GM12878 (cell line): ENCODE measurements at regions not wholly inside any gene's neighbourhood (a gene's known extent, or its start where the extent isn't known, plus 50 kb on each side); places are given as distances from the start of the nearest gene placed in this dataset.

Source experiments
- ATAC-seq: fragments of 200-7000 bp; cut with Tn5 transposase; 3 replicates; pipeline ENCODE4 v1.9.1; 2020; ENCODE audit warnings: mild to moderate bottlenecking, moderate library complexity
- BruUV-seq: library from RNA; stranded (reverse); fragments of 400-500 nt; replicated peaks from 2 replicates; lab custom pipeline; 2021; lab: Mats Ljungman, UMichigan
- CTCF ChIA-PET: fragments of 300-600 bp; sonication (Branson Sonifier 250); formaldehyde crosslinking; extraction: SDS; loops from one replicate; lab custom pipeline; 2021; ENCODE audit warnings: inconsistent platforms; lab: Yijun Ruan, JAX
- POLR2A ChIA-PET: fragments of 350-600 bp; formaldehyde crosslinking; extraction: SDS; loops from one replicate; lab custom pipeline; 2021; ENCODE audit warnings: inconsistent platforms; lab: Charles Lee
- RAD21 ChIA-PET: fragments of 300-600 bp; sonication (Branson Sonifier 250); formaldehyde crosslinking; loops from one replicate; lab custom pipeline; 2023; ENCODE audit warnings: antibody characterized with exemption; ENCODE audit not compliant: unreplicated experiment; lab: Charles Lee
- SMC1A ChIA-PET: fragments of 300-600 bp; sonication (Branson Sonifier 250); formaldehyde crosslinking; loops from one replicate; lab custom pipeline; 2023; ENCODE audit not compliant: unreplicated experiment, uncharacterized antibody; lab: Charles Lee
- DNase-seq: peaks from one replicate; pipeline ENCODE4 v3.0.0-alpha.2; 2011; ENCODE audit warnings: low read depth, low spot score
- FAIRE-seq: peaks from 3 replicates; lab custom pipeline; 2011; peaks lifted over from hg19 to GRCh38; lab: Jason Lieb, UNC
- H2AFZ ChIP-seq: 2 replicates; pipeline ENCODE4 v1.6.0; 2011; ENCODE audit warnings: low read depth, low read length, control low read depth; ENCODE audit not compliant: control insufficient read depth
- H3K27ac ChIP-seq: 2 replicates; pipeline ENCODE4 v1.5.1; 2011; ENCODE audit warnings: control low read depth; ENCODE audit not compliant: control insufficient read depth, insufficient read depth
- H3K27me3 ChIP-seq, 2 experiments: replicated peaks in 1 of 2; 2 replicates each; pipeline versions ENCODE4 v1.6.0 to v1.6.1; 2011; ENCODE audit warnings: low read length in 1 of 2; ENCODE audit not compliant: control insufficient read depth in 2 of 2, insufficient read depth in 2 of 2
- H3K36me3 ChIP-seq, 2 experiments: 2 replicates each; pipeline ENCODE4 v1.5.1; 2011; ENCODE audit warnings: low read length in 1 of 2; ENCODE audit not compliant: control insufficient read depth in 2 of 2, insufficient read depth in 2 of 2
- H3K4me1 ChIP-seq: 2 replicates; pipeline ENCODE4 v1.6.1; 2011; ENCODE audit warnings: mild to moderate bottlenecking, low read length, moderate library complexity, mixed read lengths; ENCODE audit not compliant: control insufficient read depth, insufficient read depth
- H3K4me2 ChIP-seq: 2 replicates; pipeline ENCODE4 v1.6.0; 2011; ENCODE audit warnings: control low read depth; ENCODE audit not compliant: control insufficient read depth, insufficient read depth
- H3K4me3 ChIP-seq: fragments of 200-600 bp; sonication (generic); 2 replicates; pipeline ENCODE4 v1.5.1; 2016
- H3K79me2 ChIP-seq: 2 replicates; pipeline ENCODE4 v1.6.0; 2011; ENCODE audit warnings: low read length; ENCODE audit not compliant: control insufficient read depth, insufficient read depth
- H3K9ac ChIP-seq: 2 replicates; pipeline ENCODE4 v1.8.0; 2011; ENCODE audit warnings: low read length, control low read depth, mixed read lengths; ENCODE audit not compliant: control insufficient read depth, insufficient read depth
- H3K9me3 ChIP-seq: replicated peaks from 3 replicates; pipeline ENCODE4 v1.5.1; 2011; ENCODE audit warnings: mild to moderate bottlenecking, low read length; ENCODE audit not compliant: control insufficient read depth, insufficient read depth
- H4K20me1 ChIP-seq: 2 replicates; pipeline ENCODE4 v1.6.0; 2011; ENCODE audit not compliant: control insufficient read depth, insufficient read depth
- CBX5 ChIP-seq: sonication (generic); IDR thresholded peaks from 2 replicates; pipeline ENCODE4 v1.6.1; 2016; ENCODE audit warnings: low read depth, moderate library complexity, mild to moderate bottlenecking, inconsistent platforms
- EGR1 ChIP-seq, 2 experiments: IDR thresholded peaks; 1 replicate in 1 of 2; 2 replicates in 1 of 2; pipeline ENCODE4 v1.6.1; 2011 to 2012; ENCODE audit warnings: low read depth in 2 of 2, low read length in 2 of 2, borderline replicate concordance in 1 of 2, mild to moderate bottlenecking in 1 of 2, moderate library complexity in 1 of 2
- HDGF ChIP-seq: fragments of 450-650 bp; IDR thresholded peaks from 2 replicates; pipeline ENCODE4 v1.6.1; 2016; ENCODE audit warnings: antibody characterized with exemption
- JUNB ChIP-seq: IDR thresholded peaks from 2 replicates; pipeline ENCODE4 v1.6.1; 2016; ENCODE audit warnings: antibody characterized with exemption, mild to moderate bottlenecking
- KAT2A ChIP-seq: conservative IDR thresholded peaks from 2 replicates; pipeline ENCODE4 v1.6.1; 2011; ENCODE audit warnings: low read depth, low read length; ENCODE audit not compliant: control insufficient read depth
- NRF1 ChIP-seq: conservative IDR thresholded peaks from 2 replicates; pipeline ENCODE4 v1.6.1; 2011; ENCODE audit warnings: mild to moderate bottlenecking, low read depth, low read length, improper control_type of control experiment
- PAX5 ChIP-seq: IDR thresholded peaks from 2 replicates; pipeline ENCODE4 v1.6.1; 2011; ENCODE audit warnings: low read depth, low read length, borderline replicate concordance
- PAX8 ChIP-seq: fragments of 450-650 bp; IDR thresholded peaks from 2 replicates; pipeline ENCODE4 v1.6.1; 2017; ENCODE audit warnings: mild to moderate bottlenecking, moderate library complexity
- RUNX3 ChIP-seq: IDR thresholded peaks from 2 replicates; pipeline ENCODE4 v1.6.1; 2012; ENCODE audit warnings: low read length, inconsistent platforms
- TARDBP ChIP-seq: IDR thresholded peaks from 2 replicates; pipeline ENCODE4 v1.6.1; 2016; ENCODE audit warnings: borderline replicate concordance
- ZNF274 ChIP-seq: IDR thresholded peaks from one replicate; pipeline ENCODE4 v1.8.0; 2011; ENCODE audit not compliant: insufficient read length, insufficient read depth
- ZNF622 ChIP-seq: fragments of 450-650 bp; IDR thresholded peaks from 2 replicates; pipeline ENCODE4 v1.6.1; 2017; ENCODE audit warnings: mild to moderate bottlenecking, inconsistent platforms
- WGBS: methylation state at CpG from one replicate; pipeline ENCODE4 v1.1.6; 2016; ENCODE audit warnings: low lambda C conversion rate; ENCODE audit not compliant: insufficient replicate concordance, insufficient coverage; ENCODE audit errors: missing lambda C conversion rate; 5-methylcytosine and 5-hydroxymethylcytosine counted together
- in situ Hi-C: fragments of 300-500 bp; cut with MboI; formaldehyde crosslinking; loops from 9 replicates; pipeline ENCODE4 v1.14.3; 2018; ENCODE audit warnings: mixed read lengths
- intact Hi-C: fragments of 100-400 bp; cut with micrococcal nuclease; formaldehyde crosslinking; loops from one replicate; pipeline ENCODE4 v1.14.2; 2022; ENCODE audit not compliant: unreplicated experiment
- TF ChIP-seq, protein P1 (sequence below): IDR thresholded peaks from 2 replicates; pipeline ENCODE4 v1.6.1; 2012; ENCODE audit warnings: low read length, inconsistent platforms
- TF ChIP-seq, protein P2 (sequence below): fragments of 450-650 bp; formaldehyde crosslinking; IDR thresholded peaks from 2 replicates; pipeline ENCODE4 v1.4.0; 2022; ENCODE audit warnings: mild to moderate bottlenecking, moderate library complexity
- TF ChIP-seq, protein P3 (sequence below): fragments of 450-650 bp; conservative IDR thresholded peaks from 2 replicates; pipeline ENCODE4 v1.6.1; 2017; ENCODE audit warnings: mild to moderate bottlenecking, moderate library complexity
- TF ChIP-seq, protein P4 (sequence below): fragments of 450-650 bp; IDR thresholded peaks from 2 replicates; pipeline ENCODE4 v1.6.1; 2016; ENCODE audit warnings: mild to moderate bottlenecking
- TF ChIP-seq, protein P5 (sequence below): fragments of 450-650 bp; IDR thresholded peaks from 2 replicates; pipeline ENCODE4 v1.6.1; 2016; ENCODE audit warnings: mild to moderate bottlenecking

DNA sequence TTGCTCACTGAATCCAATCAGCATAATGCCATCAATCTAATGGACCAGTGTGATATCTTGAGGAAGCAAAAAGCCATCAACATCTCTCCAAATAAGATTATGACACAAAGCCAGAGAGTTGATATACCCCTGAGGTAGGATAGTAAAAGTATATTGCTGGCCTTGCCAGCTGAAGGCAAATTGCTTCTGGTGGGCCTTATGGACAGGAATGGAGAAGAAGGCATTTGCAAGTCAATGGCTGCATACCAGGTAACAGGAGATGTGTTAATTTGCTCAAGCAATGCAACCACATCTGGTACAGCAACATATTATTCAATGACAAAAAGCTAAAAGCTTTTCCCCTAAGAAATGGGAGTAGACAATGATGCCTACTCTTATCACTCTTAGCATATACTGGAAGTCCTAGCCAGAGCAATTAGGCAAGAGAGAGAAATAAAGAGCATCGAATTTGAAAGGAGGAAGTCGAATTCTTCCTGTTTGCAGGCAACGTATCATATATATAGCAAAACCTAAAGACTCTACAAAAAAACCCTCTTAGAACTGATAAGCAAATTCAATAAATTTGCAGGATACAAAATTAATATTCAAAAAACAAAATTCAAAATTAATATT lies 216.1 kb upstream of the RASA1 start:
- FAIRE-seq (no peak), ATAC-seq (no peak), DNase-seq (no peak)
- ChIA-PET RAD21 (no interaction called here), POLR2A (no interaction called here), CTCF (no interaction called here), SMC1A (no interaction called here)
- Histone ChIP-seq H3K4me1 (no peaks in the 10 kb centered on the region), H3K4me2 (no peak overlapping the region), H3K4me3 (no peak overlapping the region), H4K20me1 (no peaks in the 10 kb centered on the region), H3K36me3 (no peaks in the 10 kb centered on the region), H3K79me2 (no peaks in the 10 kb centered on the region), H3K9ac (no peak overlapping the region), H3K27ac (no peak overlapping the region), H3K9me3 (no peaks in the 10 kb centered on the region; the same call in 2 of the 3 replicates), H2AFZ (no peak overlapping the region), H3K27me3 (no peaks in the 10 kb centered on the region)
- WGBS = 13% methylated on average over 3 of the region's 3 CpGs
- no TSS peak for BruUV-seq
- in situ Hi-C loops (no loop called here), intact Hi-C loops (no loop called here)
- no peak for TF ChIP-seq KAT2A
- no peak for TF ChIP-seq NRF1
- TF ChIP-seq, protein P1, sequence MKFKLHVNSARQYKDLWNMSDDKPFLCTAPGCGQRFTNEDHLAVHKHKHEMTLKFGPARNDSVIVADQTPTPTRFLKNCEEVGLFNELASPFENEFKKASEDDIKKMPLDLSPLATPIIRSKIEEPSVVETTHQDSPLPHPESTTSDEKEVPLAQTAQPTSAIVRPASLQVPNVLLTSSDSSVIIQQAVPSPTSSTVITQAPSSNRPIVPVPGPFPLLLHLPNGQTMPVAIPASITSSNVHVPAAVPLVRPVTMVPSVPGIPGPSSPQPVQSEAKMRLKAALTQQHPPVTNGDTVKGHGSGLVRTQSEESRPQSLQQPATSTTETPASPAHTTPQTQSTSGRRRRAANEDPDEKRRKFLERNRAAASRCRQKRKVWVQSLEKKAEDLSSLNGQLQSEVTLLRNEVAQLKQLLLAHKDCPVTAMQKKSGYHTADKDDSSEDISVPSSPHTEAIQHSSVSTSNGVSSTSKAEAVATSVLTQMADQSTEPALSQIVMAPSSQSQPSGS = no peak
- TF ChIP-seq, protein P2, sequence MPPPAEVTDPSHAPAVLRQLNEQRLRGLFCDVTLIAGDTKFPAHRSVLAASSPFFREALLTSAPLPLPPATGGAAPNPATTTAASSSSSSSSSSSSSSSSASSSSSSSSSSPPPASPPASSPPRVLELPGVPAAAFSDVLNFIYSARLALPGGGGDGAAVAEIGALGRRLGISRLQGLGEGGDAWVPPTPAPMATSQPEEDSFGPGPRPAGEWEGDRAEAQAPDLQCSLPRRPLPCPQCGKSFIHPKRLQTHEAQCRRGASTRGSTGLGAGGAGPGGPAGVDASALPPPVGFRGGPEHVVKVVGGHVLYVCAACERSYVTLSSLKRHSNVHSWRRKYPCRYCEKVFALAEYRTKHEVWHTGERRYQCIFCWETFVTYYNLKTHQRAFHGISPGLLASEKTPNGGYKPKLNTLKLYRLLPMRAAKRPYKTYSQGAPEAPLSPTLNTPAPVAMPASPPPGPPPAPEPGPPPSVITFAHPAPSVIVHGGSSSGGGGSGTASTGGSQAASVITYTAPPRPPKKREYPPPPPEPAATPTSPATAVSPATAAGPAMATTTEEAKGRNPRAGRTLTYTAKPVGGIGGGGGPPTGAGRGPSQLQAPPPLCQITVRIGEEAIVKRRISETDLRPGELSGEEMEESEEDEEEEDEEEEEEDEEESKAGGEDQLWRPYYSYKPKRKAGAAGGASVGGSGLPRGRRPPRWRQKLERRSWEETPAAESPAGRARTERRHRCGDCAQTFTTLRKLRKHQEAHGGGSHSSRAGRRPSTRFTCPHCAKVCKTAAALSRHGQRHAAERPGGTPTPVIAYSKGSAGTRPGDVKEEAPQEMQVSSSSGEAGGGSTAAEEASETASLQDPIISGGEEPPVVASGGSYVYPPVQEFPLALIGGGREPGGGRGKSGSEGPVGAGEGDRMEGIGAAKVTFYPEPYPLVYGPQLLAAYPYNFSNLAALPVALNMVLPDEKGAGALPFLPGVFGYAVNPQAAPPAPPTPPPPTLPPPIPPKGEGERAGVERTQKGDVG (CRISPR knock-in tag) = no peak
- TF ChIP-seq, protein P3, sequence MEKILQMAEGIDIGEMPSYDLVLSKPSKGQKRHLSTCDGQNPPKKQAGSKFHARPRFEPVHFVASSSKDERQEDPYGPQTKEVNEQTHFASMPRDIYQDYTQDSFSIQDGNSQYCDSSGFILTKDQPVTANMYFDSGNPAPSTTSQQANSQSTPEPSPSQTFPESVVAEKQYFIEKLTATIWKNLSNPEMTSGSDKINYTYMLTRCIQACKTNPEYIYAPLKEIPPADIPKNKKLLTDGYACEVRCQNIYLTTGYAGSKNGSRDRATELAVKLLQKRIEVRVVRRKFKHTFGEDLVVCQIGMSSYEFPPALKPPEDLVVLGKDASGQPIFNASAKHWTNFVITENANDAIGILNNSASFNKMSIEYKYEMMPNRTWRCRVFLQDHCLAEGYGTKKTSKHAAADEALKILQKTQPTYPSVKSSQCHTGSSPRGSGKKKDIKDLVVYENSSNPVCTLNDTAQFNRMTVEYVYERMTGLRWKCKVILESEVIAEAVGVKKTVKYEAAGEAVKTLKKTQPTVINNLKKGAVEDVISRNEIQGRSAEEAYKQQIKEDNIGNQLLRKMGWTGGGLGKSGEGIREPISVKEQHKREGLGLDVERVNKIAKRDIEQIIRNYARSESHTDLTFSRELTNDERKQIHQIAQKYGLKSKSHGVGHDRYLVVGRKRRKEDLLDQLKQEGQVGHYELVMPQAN = no peak
- TF ChIP-seq, protein P4, sequence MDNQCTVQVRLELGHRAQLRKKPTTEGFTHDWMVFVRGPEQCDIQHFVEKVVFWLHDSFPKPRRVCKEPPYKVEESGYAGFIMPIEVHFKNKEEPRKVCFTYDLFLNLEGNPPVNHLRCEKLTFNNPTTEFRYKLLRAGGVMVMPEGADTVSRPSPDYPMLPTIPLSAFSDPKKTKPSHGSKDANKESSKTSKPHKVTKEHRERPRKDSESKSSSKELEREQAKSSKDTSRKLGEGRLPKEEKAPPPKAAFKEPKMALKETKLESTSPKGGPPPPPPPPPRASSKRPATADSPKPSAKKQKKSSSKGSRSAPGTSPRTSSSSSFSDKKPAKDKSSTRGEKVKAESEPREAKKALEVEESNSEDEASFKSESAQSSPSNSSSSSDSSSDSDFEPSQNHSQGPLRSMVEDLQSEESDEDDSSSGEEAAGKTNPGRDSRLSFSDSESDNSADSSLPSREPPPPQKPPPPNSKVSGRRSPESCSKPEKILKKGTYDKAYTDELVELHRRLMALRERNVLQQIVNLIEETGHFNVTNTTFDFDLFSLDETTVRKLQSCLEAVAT = no peak
- no peak for TF ChIP-seq ZNF622
- no peak for TF ChIP-seq CBX5
- no peak for TF ChIP-seq PAX8
- TF ChIP-seq JUNB = no peak
- TF ChIP-seq, protein P5, sequence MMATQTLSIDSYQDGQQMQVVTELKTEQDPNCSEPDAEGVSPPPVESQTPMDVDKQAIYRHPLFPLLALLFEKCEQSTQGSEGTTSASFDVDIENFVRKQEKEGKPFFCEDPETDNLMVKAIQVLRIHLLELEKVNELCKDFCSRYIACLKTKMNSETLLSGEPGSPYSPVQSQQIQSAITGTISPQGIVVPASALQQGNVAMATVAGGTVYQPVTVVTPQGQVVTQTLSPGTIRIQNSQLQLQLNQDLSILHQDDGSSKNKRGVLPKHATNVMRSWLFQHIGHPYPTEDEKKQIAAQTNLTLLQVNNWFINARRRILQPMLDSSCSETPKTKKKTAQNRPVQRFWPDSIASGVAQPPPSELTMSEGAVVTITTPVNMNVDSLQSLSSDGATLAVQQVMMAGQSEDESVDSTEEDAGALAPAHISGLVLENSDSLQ = no peak
- TF ChIP-seq TARDBP = no peak
- TF ChIP-seq PAX5 = no peak
- TF ChIP-seq EGR1 (IDR thresholded peaks at IDR 0.05; ENCODE audit: borderline replicate concordance in 1 of 2, low read depth in 2 of 2, low read length in 2 of 2) = no peak
- TF ChIP-seq HDGF = no peak
- no peak for TF ChIP-seq RUNX3
- TF ChIP-seq ZNF274 = no peak
